HG03432 (cell line): ENCODE measurements at regions not wholly inside any gene's neighbourhood (a gene's known extent, or its start where the extent isn't known, plus 50 kb on each side); places are given as distances from the start of the nearest gene placed in this dataset.

ENCODE experiments used
- ATAC-seq: cut with Tn5 transposase; IDR thresholded peaks from one replicate; pipeline ENCODE4 v1.9.1; 2021; ENCODE audit warnings: mild to moderate bottlenecking, moderate library complexity; ENCODE audit not compliant: unreplicated experiment

DNA sequence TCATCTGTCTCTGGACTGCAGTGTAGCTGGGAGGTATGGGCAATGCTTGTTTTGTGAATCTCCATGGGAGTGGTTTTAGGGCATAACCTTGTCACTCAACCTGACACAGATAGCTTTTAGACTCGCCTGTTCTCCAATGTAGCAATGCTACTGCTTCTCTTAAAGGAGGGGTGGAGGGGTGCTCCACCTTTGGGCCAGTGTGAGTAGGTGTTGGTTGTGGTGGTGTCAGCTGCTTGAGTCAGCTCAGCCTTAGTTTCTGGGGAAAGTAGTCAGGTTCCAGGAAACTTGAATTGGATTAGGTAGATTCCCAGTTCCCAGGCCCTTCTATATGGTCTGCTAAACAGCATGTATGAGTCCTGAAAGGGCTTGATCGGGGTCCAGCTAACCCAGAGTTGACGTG is 91.1 kb upstream of the PLPPR1 start:
- ATAC-seq: no peak

DNA sequence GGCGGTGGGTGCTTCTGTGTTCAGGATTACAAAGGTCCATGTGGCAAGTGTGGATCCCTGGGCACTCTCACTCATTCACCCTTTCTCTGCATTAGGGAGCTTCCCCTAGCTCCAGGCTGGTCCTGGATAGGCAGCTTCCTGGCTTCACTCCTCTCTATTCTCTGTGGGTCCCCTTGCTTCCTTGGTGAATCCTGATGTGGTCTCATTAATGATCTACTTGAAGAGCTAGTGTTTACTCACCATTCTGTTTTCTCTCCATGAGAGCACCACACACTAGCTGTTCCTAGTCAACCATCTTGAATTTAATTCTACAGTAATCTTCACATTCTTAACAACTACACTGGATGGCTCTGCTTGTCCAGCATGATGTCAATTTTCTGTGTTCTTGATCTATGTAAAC is 90.0 kb upstream of the PLPPR1 start:
- ATAC-seq: no peak

DNA sequence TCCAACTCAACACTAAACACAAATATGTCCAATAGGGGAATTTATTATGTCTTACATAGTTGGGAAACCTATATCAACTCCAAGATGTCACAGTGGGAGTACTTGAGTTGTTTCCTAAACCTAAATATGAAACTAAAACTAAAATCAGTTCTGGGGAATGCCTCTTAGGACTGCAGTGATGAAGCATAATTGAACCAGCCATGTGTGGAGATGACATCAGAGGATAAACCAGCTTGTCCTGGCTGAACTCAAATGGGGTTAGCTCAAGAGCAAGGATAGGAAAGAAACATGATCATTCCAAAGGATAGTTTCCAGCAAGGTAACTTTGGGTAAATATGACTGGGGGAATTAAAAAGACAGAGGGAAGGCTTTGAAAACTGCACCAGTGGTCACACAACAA is 88.9 kb upstream of the PLPPR1 start:
- no peak for ATAC-seq

DNA sequence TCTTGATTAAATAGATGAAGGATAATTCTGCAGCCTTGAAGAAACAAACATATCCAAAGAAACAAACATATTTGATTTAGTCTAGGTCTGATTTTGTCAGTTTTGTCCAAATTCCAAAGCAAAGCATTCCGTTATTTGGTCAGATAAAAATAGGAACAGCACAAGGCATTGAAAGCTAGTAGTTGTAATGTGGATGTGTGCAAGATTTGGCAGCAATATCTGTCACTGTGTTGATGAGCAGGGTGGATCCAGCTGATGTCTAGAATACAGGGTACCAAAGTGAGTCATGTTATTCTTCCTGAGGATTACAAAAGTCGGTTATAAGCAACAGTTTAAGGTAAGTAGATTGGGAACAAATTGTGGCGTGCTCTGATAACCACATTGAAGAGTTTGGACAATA is 69.3 kb upstream of the PLPPR1 start:
- no peak for ATAC-seq
